22Rv1 (cell line): ENCODE measurements at regions not wholly inside any gene's neighbourhood (a gene's known extent, or its start where the extent isn't known, plus 50 kb on each side); places are given as distances from the start of the nearest gene placed in this dataset.

Experiments used
- H3K27ac ChIP-seq: fragments of 450-650 bp; 2 replicates; pipeline ENCODE4 v1.5.1; 2017
- CTCF ChIP-seq: fragments of 450-650 bp; IDR thresholded peaks from 2 replicates; pipeline ENCODE4 v1.5.1; 2017; ENCODE audit warnings: mild to moderate bottlenecking
- ZFX ChIP-seq: fragments of 450-650 bp; IDR thresholded peaks from 2 replicates; pipeline ENCODE4 v1.6.1; 2017; ENCODE audit warnings: antibody characterized with exemption, borderline replicate concordance

DNA sequence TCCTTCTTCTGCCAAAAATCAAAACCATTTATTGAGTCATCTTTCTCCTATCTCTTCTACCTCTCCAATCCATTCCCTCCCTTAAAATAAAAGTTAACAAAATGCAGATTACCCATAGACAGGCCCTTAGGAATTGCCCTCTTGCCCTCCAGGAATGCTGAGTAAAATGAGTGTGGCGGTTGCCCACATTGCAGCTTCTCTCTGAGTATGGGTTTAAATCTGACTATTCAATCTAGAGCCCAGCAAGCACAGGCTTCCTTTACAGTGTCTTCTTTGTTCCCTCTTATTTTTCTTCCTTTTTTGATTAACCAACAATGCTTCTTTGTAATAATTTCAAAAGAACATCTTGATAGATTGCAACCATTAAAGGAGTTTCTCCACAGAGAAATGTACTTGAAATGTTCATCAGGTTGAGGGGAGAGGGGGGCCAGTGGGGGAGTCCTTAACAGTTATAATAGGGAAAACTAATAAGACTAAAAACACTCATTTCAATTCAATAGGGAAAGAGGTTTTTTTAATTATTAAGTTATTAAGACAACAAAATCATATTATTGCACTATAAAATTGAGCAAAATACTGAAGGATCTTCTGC is 135.3 kb upstream of the LMCD1 start:
- H3K27ac ChIP-seq = no peak overlapping the region
- TF ChIP-seq CTCF (no peak), ZFX (no peak)

- H3K27ac ChIP-seq = no peak overlapping the region
- no peak for TF ChIP-seq ZFX
- TF ChIP-seq CTCF = no peak
Observed at GRCh38 chr3:8368598-8368997, 133.0 kb upstream of the LMCD1 start.

DNA sequence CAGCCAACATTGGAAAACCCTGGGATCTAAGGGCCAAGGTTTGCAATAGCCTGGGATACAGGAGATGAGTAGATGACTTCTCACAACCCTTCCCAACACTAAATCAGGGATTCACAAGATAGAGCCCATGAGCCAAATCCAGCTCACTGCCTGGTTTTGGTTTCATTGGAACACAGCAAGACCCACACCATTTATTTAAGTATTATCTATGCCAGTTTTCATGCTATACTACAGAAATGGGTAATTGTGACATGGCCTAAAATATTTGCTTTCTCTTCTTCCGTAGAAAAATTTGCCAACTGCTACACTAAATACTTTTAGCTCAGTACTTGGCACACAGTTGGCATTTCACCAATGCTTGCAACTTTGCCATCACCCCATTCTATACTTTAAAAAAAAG is 132.0 kb upstream of the LMCD1 start:
- no peak overlapping the region for H3K27ac ChIP-seq
- no peak for TF ChIP-seq ZFX
- no peak for TF ChIP-seq CTCF

DNA sequence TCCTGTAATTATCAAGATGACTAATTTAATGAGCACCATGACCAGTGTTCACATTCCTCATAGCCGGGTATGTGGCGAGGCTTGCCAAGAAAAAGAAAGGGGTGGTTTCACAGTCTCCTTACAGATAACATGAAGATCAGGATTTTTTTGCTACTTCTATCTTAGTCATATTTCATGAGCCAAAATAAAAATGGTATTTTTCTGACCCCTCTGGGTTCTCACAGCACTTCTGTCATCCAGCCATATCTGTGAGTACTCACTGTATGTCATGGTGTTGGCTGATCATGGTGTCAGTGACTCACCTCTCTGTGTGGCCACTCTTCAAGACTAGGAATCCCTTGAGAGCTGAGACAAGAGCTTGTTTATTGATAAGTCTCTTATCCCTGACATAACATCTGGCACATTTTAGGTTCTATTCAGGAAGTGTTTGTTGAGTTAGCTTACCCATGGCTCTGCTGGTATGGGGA is 130.5 kb upstream of the LMCD1 start:
- TF ChIP-seq ZFX (no peak), CTCF (no peak)
- H3K27ac ChIP-seq = no peak overlapping the region

- TF ChIP-seq ZFX = no peak
- TF ChIP-seq CTCF = no peak
- H3K27ac ChIP-seq = no peak overlapping the region
Observed at GRCh38 chr3:8371960-8372463, 129.6 kb upstream of the LMCD1 start.

DNA sequence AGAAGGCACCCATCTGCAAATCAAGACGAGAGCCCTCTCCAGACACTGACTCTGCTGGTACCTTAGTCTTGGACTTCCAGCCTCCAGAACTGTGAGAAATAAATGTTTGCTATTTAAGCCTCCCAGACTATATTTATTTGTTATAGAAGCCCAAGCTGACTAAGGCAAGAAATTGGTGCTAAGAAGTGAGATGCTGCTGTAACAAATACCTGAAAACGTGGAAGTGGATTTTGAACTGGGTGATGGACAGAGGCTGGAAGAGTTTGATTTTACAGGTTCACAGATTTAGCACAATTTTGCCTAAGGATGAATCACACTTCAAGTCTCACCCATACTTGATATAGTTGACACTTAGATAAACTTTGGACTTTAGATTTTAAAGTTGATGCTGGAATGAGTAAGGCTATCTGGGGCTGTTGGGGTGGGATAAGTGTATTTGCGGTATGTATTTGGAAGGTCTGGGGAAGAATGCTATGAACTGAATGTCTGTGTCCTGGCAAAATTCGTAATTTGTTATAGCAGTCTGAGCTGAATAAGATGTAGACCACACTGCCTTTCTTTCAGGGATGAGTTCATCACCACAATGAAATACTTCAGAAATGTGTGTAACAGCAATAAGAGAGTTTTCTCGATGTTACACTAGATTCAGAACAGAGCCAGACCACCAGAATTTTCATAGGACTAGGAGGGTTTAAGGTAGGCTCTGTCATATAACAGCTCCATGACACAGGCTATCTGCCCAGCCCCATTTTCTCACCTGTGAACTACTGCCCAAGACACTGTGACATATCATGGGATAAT is 120.5 kb upstream of the LMCD1 start:
- TF ChIP-seq CTCF (no peak), ZFX (no peak)
- H3K27ac ChIP-seq = no peak overlapping the region
